Activated CD8-positive, alpha-beta memory T cell treated with anti-CD3 and anti-CD28 coated beads, Interleukin-2, amount 50 U/mL, for 48 hours (primary cell): ENCODE measurements at regions not wholly inside any gene's neighbourhood (a gene's known extent, or its start where the extent isn't known, plus 50 kb on each side); places are given as distances from the start of the nearest gene placed in this dataset.
"Not testable (repeated sequence)": the region's sequence is repeated elsewhere in the genome, so short reads cannot be mapped to it uniquely, and the experiment has no call there.

Experiments
- DNase-seq: peaks from one replicate; pipeline ENCODE4 v3.0.0-alpha.2; 2020

GRCh38 chr7:113202284-113202683 lies 83.9 kb upstream of the SMIM30 start:
- DNase-seq, result no peak

GRCh38 chr7:113200281-113200680 lies 81.9 kb upstream of the SMIM30 start:
- DNase-seq, result no peak

GRCh38 chr7:113199841-113200240 lies 81.5 kb upstream of the SMIM30 start:
- DNase-seq, result no peak

- no peak for DNase-seq
Measured at GRCh38 chr7:113199136-113199535, 80.8 kb upstream of the SMIM30 start.

- no peak for DNase-seq
Measured at GRCh38 chr7:113198226-113198625, 79.9 kb upstream of the SMIM30 start.

GRCh38 chr7:113197274-113197673 lies 78.9 kb upstream of the SMIM30 start:
- DNase-seq, result no peak

GRCh38 chr7:113188396-113188795 lies 70.0 kb upstream of the SMIM30 start:
- DNase-seq, result no peak

GRCh38 chr7:113179313-113179712 lies 61.0 kb upstream of the SMIM30 start:
- no peak for DNase-seq

- no peak for DNase-seq
Measured at GRCh38 chr7:113176836-113177235, 58.5 kb upstream of the SMIM30 start.

GRCh38 chr7:113176180-113176579 lies 57.8 kb upstream of the SMIM30 start:
- DNase-seq, result not testable (repeated sequence)

- no peak for DNase-seq
Measured at GRCh38 chr7:113175525-113176104, 57.3 kb upstream of the SMIM30 start.

- no peak for DNase-seq
Measured at GRCh38 chr7:113172726-113173125, 54.4 kb upstream of the SMIM30 start.

GRCh38 chr7:113170591-113170990 lies 52.2 kb upstream of the SMIM30 start:
- DNase-seq, result no peak
